HG03039 (cell line): ENCODE measurements at regions not wholly inside any gene's neighbourhood (a gene's known extent, or its start where the extent isn't known, plus 50 kb on each side); places are given as distances from the start of the nearest gene placed in this dataset.

Experiments
- ATAC-seq: cut with Tn5 transposase; IDR thresholded peaks from one replicate; pipeline ENCODE4 v1.9.1; 2021; ENCODE audit warnings: mild to moderate bottlenecking, moderate library complexity; ENCODE audit not compliant: unreplicated experiment

DNA sequence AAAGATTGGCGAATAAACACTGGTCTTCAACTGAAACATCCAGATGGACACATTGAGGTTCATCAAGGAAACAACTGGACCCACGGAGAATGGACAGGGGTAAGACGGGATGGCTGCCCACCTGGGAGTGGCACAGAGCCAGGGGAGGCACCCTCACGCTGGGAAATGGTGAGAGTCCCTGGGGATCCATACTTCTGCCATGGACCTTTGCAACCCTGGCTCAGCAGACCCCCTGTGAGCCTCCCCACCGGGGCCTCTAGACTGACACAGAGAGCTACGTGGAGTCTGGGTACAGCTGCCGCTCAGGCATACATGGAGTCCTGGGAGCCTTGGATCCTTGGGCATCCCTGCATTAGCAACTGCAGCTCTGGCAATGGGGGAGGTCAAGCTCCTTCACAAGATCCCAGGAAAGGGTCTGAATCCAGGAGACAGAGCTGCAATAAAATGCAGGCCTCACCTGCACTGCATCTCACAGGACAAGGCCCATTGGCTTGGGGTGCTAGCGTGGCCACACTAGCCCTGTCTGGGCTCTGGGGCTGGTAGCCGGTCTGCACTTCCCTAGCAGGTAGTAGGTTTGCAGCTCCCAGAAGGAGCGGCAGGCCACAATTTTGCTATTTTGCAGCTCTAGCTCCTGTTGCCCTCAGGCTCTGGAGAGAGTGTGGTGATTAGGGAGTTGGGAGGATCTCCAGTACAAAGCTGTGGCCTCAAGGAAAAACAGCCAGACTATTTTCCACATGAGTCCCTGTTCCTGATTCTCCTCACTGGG is 496.4 kb upstream of the LRRC4C start:
- ATAC-seq, result no peak

DNA sequence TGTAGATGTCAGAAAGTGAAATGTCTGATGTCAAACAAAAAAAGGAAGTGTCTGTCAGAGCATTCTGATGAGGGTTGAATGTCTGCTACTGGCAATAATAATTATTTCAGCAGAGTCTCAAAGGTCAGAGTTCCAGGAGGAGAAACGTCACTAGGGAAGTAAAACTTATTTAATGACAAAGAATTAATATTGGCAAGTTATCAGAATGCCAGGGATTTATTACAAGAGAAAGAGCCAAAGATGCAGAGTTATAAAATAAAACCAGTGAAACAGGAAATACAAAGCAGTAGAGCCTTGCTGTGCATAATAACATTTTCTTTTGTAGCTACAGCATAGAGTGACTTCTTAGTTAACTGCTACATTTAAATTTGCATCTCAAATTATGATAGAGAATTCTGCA is 504.0 kb upstream of the LRRC4C start:
- no peak for ATAC-seq

- ATAC-seq, result no peak
Measured at GRCh38 chr11:41970681-41971080, 511.2 kb upstream of the LRRC4C start.

- ATAC-seq, result no peak
Measured at GRCh38 chr11:41971592-41971991, 512.1 kb upstream of the LRRC4C start.

- no peak for ATAC-seq
Measured at GRCh38 chr11:41978945-41979344, 519.5 kb upstream of the LRRC4C start.

DNA sequence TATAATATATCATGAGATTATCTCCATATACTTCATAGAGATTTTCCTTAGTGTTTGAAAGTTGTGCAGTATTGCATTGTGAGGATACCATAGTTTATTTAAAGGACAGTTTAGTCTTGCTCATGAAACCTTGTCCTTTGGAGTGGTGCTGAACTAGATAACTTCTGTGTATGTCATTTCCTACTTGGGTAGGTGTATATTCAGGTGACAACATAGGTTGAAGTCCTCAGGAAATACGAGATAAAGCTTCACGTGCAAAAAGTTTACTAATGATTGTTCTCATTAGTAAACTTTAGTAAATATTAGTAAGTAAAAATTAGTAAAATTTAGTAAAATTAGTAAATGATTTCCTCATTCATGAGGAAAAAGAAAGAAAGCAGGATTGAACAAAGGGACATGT is 521.3 kb upstream of the LRRC4C start:
- ATAC-seq, result no peak

GRCh38 chr11:41982276-41982675 is 522.8 kb upstream of the LRRC4C start:
- ATAC-seq, result no peak

GRCh38 chr11:41982975-41983374 is 523.5 kb upstream of the LRRC4C start:
- ATAC-seq, result no peak

DNA sequence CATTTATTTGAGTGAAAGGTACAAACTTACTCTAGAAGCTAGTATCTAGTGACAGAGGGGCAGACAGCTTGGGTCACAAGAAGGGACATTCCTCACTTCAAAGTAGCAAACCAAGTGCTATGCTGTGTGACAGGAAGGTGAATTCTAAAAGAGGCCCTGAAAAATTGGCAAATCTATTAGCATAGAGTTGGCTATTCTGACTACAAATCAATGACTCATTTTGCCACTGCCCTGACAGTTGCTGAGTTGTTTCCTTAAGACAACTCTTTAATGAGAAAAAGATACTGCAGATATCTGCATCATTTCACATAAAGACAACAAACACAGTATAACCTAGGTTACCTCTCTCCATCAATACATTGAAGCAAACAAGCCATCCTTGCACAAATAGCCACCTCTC is 524.0 kb upstream of the LRRC4C start:
- ATAC-seq, result no peak

- no peak for ATAC-seq
Measured at GRCh38 chr11:41984023-41984422, 524.6 kb upstream of the LRRC4C start.

- no peak for ATAC-seq
Measured at GRCh38 chr11:41985799-41986198, 526.3 kb upstream of the LRRC4C start.

DNA sequence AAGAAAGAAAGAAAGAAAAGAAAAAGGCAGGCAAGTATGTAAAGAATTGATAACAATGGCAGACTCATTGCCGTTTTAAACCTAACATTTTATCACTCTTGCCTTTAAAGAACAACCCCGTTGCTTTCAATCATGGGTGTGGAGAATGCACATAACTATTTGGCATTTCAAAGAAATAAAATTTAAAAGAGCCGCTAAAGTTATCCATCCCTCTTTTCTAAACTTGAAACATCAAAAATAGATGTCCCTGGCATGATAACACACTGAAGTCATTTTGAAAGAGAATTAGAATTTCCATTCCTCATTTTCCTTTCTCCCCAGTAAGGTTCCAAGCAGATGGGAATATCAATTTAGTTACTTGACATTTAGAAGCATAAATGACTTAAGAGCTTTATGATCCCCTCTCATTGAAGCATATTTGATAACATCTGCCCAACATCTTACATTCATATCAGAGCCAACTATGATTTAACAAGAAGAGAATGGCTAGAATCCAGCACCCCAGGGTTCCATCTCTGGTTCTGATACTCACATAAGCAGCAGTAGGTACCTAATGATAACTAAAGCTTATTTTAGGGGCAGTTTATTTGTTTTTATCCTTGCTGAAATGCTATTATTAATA is 529.6 kb upstream of the LRRC4C start:
- no peak for ATAC-seq

GRCh38 chr11:41989823-41990380 is 530.5 kb upstream of the LRRC4C start:
- ATAC-seq, result no peak

- no peak for ATAC-seq
Measured at GRCh38 chr11:41996533-41996932, 537.1 kb upstream of the LRRC4C start.

- ATAC-seq, result no peak
Measured at GRCh38 chr11:41997844-41998401, 538.5 kb upstream of the LRRC4C start.

DNA sequence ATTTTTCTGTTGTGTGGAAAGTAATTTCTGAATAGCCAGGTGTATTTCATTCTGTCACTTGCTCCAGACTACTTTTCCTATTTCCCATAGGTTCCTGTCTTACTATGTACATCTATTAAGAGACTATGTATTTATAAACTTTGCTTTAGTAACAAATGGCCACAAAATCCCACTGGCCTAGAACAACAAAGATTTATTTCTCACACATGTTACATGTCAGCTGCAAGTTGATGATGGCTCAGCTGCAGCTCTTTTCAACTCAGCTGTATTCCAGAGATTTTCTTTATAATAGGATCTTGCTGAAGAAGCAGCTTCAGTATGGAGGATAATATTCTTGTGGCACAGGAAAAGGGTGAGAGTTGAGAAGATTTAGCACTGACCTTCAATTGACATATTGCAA is 539.6 kb upstream of the LRRC4C start:
- no peak for ATAC-seq

GRCh38 chr11:42003801-42004200 is 544.3 kb upstream of the LRRC4C start:
- no peak for ATAC-seq

GRCh38 chr11:42006766-42007165 is 547.3 kb upstream of the LRRC4C start:
- no peak for ATAC-seq

DNA sequence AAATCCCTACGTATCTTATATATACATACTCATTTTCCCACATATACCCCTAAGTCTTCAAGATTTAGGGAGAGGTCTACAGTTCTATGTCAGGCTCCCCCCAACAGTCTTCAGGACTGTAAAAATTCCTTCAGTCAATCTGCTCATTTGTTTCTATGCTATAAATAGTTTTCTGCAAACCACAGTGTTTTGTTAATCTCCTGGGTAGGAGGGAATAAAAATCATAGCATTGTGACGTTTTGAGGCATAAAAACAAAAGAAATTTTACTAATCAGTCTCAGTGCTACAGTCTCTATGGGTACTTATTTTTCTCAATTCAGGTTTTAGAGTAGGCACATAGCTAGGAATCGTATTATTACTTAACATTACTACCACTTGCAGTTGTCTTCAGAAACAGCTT is 552.8 kb upstream of the LRRC4C start:
- ATAC-seq, result no peak

DNA sequence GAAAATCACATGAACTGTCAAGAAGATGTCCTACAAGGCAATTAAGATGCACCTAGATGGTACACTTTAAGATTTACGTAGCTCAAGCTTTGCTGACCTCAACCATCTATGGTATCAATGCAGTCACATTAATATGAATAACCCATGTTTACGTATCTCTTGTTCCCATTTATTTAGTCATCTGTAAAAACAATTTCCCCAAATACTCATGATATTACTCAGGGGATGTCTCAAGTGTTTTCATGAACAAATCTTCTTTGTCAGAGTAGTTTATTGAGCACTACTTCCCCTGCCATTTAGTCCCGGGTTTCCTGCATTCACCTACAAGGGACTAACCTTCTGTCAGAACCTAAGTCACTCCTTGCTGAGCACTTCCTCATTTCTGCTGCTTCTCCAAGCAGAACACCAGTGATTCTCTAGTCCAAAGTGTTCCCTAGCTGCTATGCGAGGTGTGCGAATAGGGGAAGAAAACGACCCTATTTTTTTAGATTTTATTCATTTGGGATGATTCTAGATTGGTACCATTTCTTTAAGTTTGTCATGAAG is 554.3 kb upstream of the LRRC4C start:
- ATAC-seq, result no peak

- no peak for ATAC-seq
Measured at GRCh38 chr11:42021911-42022310, 562.5 kb upstream of the LRRC4C start.

DNA sequence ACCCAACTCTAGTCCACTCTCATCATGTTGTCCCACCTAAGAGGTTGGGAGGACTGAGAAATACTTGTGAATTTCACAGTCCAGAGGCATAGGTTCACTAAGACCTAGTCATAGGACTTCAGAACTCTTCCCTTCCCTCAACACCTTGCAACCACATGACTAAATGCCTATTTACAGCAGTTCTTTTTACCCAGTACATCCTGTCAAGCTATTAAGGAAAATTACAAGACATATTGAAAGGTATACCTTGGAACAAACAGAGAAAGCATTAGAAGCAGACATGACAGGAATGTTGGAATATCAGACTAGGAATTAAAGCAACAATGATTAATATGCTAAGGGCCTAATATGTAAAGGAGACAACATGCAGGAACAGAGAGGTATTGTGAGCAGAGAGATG is 563.8 kb upstream of the LRRC4C start:
- no peak for ATAC-seq
